Peyer's patch (tissue), 4 donors: ENCODE measurements at regions not wholly inside any gene's neighbourhood (a gene's known extent, or its start where the extent isn't known, plus 50 kb on each side); places are given as distances from the start of the nearest gene placed in this dataset.

ENCODE experiments used
- POLR2A ChIP-seq, 2 donors: fragments of 450-650 bp; IDR thresholded peaks; one replicate each; pipeline ENCODE4 v1.5.1; 2017; ENCODE audit warnings: antibody characterized with exemption in 2 of 2, mild to moderate bottlenecking in 2 of 2, moderate library complexity in 2 of 2
- TF ChIP-seq, protein P1 (sequence below), 6 experiments: fragments of 450-650 bp in 4 of 6; fragments of 200-600 bp in 2 of 6; sonication (generic) in 1 of 6; IDR thresholded peaks; one replicate each; pipeline ENCODE4 v1.5.1; 2017 to 2019; ENCODE audit warnings: antibody characterized with exemption in 6 of 6, mild to moderate bottlenecking in 3 of 6, moderate library complexity in 1 of 6

DNA sequence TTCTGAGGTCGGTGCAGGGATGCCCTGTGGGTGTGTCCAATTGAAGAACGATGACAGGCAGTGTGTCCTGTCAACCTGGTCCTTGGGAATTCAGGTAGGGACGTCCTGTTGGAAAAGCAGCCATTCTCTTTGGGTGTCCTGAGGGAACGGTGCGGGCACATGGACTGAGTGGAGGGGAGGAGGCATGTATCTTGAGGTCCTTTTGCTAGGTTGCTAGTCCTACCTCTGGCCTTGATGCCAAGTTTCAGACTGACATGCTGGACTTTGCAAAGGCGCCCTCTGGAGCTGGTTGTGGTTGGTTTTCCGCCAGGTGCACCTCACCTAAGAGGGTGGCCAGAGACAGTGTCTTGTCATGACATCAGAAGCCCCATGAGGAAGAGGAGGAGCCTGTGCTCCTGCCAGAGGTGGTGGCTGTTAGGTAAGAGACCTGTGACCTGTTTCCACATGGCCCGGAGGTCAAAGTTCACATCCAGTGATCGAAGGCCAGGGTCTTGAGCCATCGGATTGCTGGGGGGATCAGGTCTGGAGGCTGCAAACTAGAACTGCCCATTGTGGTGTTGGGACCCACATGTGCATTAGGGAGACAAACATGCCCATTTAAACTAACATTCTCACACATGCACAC lies 106.3 kb downstream of the SNRPN start:
- no peak for TF ChIP-seq POLR2A (IDR thresholded peaks at IDR 0.05)
- TF ChIP-seq, protein P1, sequence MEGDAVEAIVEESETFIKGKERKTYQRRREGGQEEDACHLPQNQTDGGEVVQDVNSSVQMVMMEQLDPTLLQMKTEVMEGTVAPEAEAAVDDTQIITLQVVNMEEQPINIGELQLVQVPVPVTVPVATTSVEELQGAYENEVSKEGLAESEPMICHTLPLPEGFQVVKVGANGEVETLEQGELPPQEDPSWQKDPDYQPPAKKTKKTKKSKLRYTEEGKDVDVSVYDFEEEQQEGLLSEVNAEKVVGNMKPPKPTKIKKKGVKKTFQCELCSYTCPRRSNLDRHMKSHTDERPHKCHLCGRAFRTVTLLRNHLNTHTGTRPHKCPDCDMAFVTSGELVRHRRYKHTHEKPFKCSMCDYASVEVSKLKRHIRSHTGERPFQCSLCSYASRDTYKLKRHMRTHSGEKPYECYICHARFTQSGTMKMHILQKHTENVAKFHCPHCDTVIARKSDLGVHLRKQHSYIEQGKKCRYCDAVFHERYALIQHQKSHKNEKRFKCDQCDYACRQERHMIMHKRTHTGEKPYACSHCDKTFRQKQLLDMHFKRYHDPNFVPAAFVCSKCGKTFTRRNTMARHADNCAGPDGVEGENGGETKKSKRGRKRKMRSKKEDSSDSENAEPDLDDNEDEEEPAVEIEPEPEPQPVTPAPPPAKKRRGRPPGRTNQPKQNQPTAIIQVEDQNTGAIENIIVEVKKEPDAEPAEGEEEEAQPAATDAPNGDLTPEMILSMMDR (IDR thresholded peaks at IDR 0.05): no peak
